Lower lobe of right lung (tissue), 2 donors: ENCODE measurements at regions not wholly inside any gene's neighbourhood (a gene's known extent, or its start where the extent isn't known, plus 50 kb on each side); places are given as distances from the start of the nearest gene placed in this dataset.

Experiments used
- ATAC-seq, 2 donors: fragments of 200-7000 bp; cut with Tn5 transposase; one replicate each; pipeline ENCODE4 v1.9.1; 2020 to 2022; ENCODE audit warnings: mild to moderate bottlenecking in 2 of 2, moderate library complexity in 2 of 2
- DNase-seq: peaks from one replicate; pipeline ENCODE4 v3.0.0-alpha.2; 2020
- H3K27ac ChIP-seq: fragments of 200-600 bp; one replicate; pipeline ENCODE4 v1.8.0; 2022
- H3K27me3 ChIP-seq: fragments of 200-600 bp; one replicate; pipeline ENCODE4 v1.8.0; 2022; ENCODE audit warnings: low read depth
- H3K36me3 ChIP-seq: fragments of 200-600 bp; one replicate; pipeline ENCODE4 v1.8.0; 2022; ENCODE audit warnings: mild to moderate bottlenecking
- H3K4me1 ChIP-seq: fragments of 200-600 bp; one replicate; pipeline ENCODE4 v1.8.0; 2022
- H3K4me3 ChIP-seq: fragments of 200-600 bp; one replicate; pipeline ENCODE4 v1.8.0; 2022; ENCODE audit warnings: mild to moderate bottlenecking
- H3K9me3 ChIP-seq: fragments of 200-600 bp; one replicate; pipeline ENCODE4 v1.8.0; 2022
- CTCF ChIP-seq: fragments of 200-600 bp; IDR thresholded peaks from one replicate; pipeline ENCODE4 v1.8.0; 2022; ENCODE audit warnings: antibody characterized with exemption, mild to moderate bottlenecking
- intact Hi-C: fragments of 100-400 bp; cut with DNase I; formaldehyde crosslinking; loops from one replicate; pipeline ENCODE4 v1.11.0; 2022
- donor health status: DM: no; HTN: yes; CAD: no; lungs with severe emphysema.

DNA sequence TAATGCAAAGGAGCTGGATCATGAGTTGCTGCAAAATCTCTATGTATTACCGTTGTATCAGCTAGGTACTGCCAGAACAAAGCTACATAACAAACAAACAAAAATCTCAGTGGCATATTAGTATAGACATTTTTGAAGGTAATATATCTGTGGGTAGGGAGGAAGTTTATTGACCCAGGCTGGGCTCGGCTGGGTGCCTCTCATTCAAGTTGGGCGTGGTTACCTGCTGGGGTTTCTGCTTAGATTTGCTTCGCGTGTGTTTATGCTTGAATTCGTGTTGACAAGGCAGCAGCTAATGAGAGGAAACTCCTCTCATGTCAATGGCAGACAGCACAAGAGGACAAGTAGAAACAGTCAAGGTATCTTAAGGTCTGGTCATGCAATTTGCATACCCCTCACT lies 520.7 kb downstream of the SOX5 start:
- no peaks in the 10 kb centered on the region for H3K36me3 ChIP-seq
- no peak overlapping the region for H3K4me3 ChIP-seq
- no peaks in the 10 kb centered on the region for H3K27me3 ChIP-seq
- intact Hi-C loops = no loop called here
- no peak for ATAC-seq
- DNase-seq = no peak
- no peaks in the 10 kb centered on the region for H3K4me1 ChIP-seq
- H3K27ac ChIP-seq = no peak overlapping the region
- TF ChIP-seq CTCF = no peak
- H3K9me3 ChIP-seq = no peaks in the 10 kb centered on the region

GRCh38 chr12:23431006-23431405 lies 518.5 kb downstream of the SOX5 start:
- Histone ChIP-seq H3K27me3 (no peaks in the 10 kb centered on the region), H3K27ac (no peak overlapping the region), H3K36me3 (no peaks in the 10 kb centered on the region), H3K4me3 (no peak overlapping the region), H3K9me3 (no peaks in the 10 kb centered on the region), H3K4me1 (no peaks in the 10 kb centered on the region)
- ATAC-seq (no peak), DNase-seq (no peak)
- intact Hi-C loops = no loop called here
- no peak for TF ChIP-seq CTCF

DNA sequence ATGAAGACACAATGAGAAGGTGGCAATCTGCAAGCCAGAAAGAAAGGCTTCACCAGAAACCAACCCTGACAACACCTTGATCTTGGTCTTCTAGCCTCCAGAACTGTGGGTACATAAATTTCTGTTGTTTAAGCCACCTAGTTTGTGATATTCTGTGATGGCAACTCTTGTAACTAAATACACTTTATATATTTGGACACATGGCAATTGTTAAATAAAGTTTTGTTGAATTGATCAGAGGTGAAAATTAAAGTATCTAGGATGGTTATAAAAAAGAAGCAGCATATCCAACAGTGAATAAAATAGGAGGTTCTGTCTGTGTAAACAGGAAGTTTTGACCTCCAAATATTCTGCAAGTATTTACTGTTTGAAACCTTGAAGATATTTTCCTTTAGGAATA lies 516.3 kb downstream of the SOX5 start:
- H3K27ac ChIP-seq = no peak overlapping the region
- H3K27me3 ChIP-seq = no peaks in the 10 kb centered on the region
- no peak overlapping the region for H3K4me3 ChIP-seq
- no peaks in the 10 kb centered on the region for H3K4me1 ChIP-seq
- no peak for TF ChIP-seq CTCF
- H3K9me3 ChIP-seq = no peaks in the 10 kb centered on the region
- H3K36me3 ChIP-seq = no peaks in the 10 kb centered on the region
- intact Hi-C loops = no loop called here
- DNase-seq (no peak), ATAC-seq (no peak)

DNA sequence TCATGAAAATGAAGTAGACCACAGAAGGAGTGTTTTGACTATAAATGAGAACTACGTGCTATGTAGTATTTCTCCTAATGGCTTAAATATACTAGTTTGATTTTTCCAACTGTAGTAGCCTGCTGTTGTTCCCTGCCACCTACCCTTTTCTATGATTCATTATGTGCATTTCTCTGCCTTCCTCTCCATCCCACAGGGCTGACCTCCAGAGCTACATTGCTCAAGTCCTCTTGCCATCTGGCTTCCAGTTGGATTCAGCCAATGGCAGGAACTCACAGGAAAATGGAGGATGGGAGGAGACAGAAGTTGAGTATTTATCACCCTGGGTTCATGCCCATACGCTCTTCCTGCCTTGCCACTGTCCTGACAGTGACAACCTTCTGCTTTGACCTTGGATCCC lies 515.3 kb downstream of the SOX5 start:
- DNase-seq (no peak), ATAC-seq (no peak)
- H3K4me1 ChIP-seq = no peaks in the 10 kb centered on the region
- no peak overlapping the region for H3K4me3 ChIP-seq
- intact Hi-C loops = no loop called here
- no peaks in the 10 kb centered on the region for H3K27me3 ChIP-seq
- no peak for TF ChIP-seq CTCF
- H3K27ac ChIP-seq = no peak overlapping the region
- H3K36me3 ChIP-seq = no peaks in the 10 kb centered on the region
- no peaks in the 10 kb centered on the region for H3K9me3 ChIP-seq

GRCh38 chr12:23446746-23447145 lies 502.7 kb downstream of the SOX5 start:
- DNase-seq (no peak), ATAC-seq (no peak)
- no peak overlapping the region for H3K27ac ChIP-seq
- H3K4me3 ChIP-seq = no peak overlapping the region
- H3K4me1 ChIP-seq = no peaks in the 10 kb centered on the region
- no peaks in the 10 kb centered on the region for H3K27me3 ChIP-seq
- intact Hi-C loops = no loop called here
- no peak for TF ChIP-seq CTCF
- no peaks in the 10 kb centered on the region for H3K9me3 ChIP-seq
- no peaks in the 10 kb centered on the region for H3K36me3 ChIP-seq

DNA sequence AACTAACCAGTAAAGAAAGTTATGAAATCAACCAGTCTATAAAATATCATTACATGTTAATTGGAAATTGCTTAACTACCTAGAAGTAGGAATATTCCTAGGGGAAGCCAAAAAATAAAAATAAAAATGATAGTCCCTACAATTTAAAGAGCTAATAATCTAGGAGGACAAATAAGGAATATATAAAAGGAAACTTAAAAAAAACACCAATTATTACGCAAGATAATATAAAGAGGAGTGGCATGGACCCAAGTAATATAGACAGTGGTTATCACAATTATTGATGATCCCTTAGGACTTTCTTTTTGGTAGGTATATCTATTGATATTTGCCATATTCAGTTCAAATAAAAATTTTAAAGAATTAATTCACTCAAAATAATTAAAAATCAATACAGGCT lies 498.7 kb downstream of the SOX5 start:
- Histone ChIP-seq H3K27ac (no peak overlapping the region), H3K4me3 (no peak overlapping the region), H3K4me1 (no peaks in the 10 kb centered on the region), H3K36me3 (no peaks in the 10 kb centered on the region), H3K27me3 (no peaks in the 10 kb centered on the region), H3K9me3 (no peaks in the 10 kb centered on the region)
- TF ChIP-seq CTCF = no peak
- ATAC-seq (no peak), DNase-seq (no peak)
- intact Hi-C loops = no loop called here
